IMR-90 (cell line): ENCODE measurements at regions not wholly inside any gene's neighbourhood (a gene's known extent, or its start where the extent isn't known, plus 50 kb on each side); places are given as distances from the start of the nearest gene placed in this dataset.
A peak's percentile ranks its signal among the peaks of the same experiment; 100 is the strongest.

Experiments
- ATAC-seq: fragments of 200-7000 bp; cut with Tn5 transposase; 2 replicates; pipeline ENCODE4 v1.9.1; 2020; ENCODE audit warnings: low read depth, mild to moderate bottlenecking, moderate library complexity
- BruUV-seq: library from RNA; stranded (reverse); fragments of 400-500 nt; replicated peaks from 2 replicates; lab custom pipeline; 2021; lab: Mats Ljungman, UMichigan
- CTCF ChIA-PET: fragments of 300-600 bp; formaldehyde crosslinking; extraction: SDS; loops from one replicate; lab custom pipeline; 2021; ENCODE audit warnings: antibody characterized with exemption; lab: Yijun Ruan, JAX
- POLR2A ChIA-PET: fragments of 300-600 bp; sonication (Branson Sonifier 250); formaldehyde crosslinking; loops from one replicate; lab custom pipeline; 2022; ENCODE audit warnings: antibody characterized with exemption; ENCODE audit not compliant: unreplicated experiment; lab: Charles Lee
- DNase-seq: peaks from one replicate; pipeline ENCODE4 v3.0.0; 2013
- H2AFZ ChIP-seq: replicated peaks from 2 replicates; pipeline ENCODE3; 2013; ENCODE audit warnings: low read length, mild to moderate bottlenecking; ENCODE audit not compliant: poor library complexity
- H2AK5ac ChIP-seq: 2 replicates; pipeline ENCODE4 v1.6.1; 2013; ENCODE audit warnings: low read depth, low read length, inconsistent platforms
- H2AK9ac ChIP-seq: replicated peaks from 2 replicates; pipeline ENCODE3; 2013; ENCODE audit warnings: mild to moderate bottlenecking, low read depth, low read length, moderate library complexity; ENCODE audit not compliant: poor library complexity
- H2BK120ac ChIP-seq: 2 replicates; pipeline ENCODE4 v1.6.1; 2013; ENCODE audit warnings: low read depth, low read length, inconsistent platforms
- H2BK15ac ChIP-seq: 3 replicates; pipeline ENCODE4 v1.6.1; 2013; ENCODE audit warnings: low read depth, low read length, inconsistent platforms
- H2BK20ac ChIP-seq: 2 replicates; pipeline ENCODE4 v1.6.1; 2013; ENCODE audit warnings: low read depth, mild to moderate bottlenecking, inconsistent platforms, low read length, moderate library complexity
- H2BK5ac ChIP-seq: 2 replicates; pipeline ENCODE4 v1.6.1; 2013; ENCODE audit warnings: mild to moderate bottlenecking, low read depth, low read length, inconsistent platforms; ENCODE audit not compliant: poor library complexity, severe bottlenecking
- H3K14ac ChIP-seq: replicated peaks from 2 replicates; pipeline ENCODE4 v1.6.1; 2013; ENCODE audit warnings: low read depth, low read length, inconsistent platforms
- H3K18ac ChIP-seq: 2 replicates; pipeline ENCODE4 v1.6.1; 2013; ENCODE audit warnings: low read depth, low read length, control low read depth
- H3K23ac ChIP-seq: 2 replicates; pipeline ENCODE4 v1.6.1; 2013; ENCODE audit warnings: low read depth, low read length, inconsistent platforms
- H3K27ac ChIP-seq: 2 replicates; pipeline ENCODE4 v1.5.1; 2013; ENCODE audit warnings: mild to moderate bottlenecking, control low read depth, low read length; ENCODE audit not compliant: insufficient read depth
- H3K27me3 ChIP-seq: 2 replicates; pipeline ENCODE4 v1.6.1; 2013; ENCODE audit warnings: low read length; ENCODE audit not compliant: control insufficient read depth, insufficient read depth
- H3K36me3 ChIP-seq: 2 replicates; pipeline ENCODE4 v1.6.1; 2013; ENCODE audit warnings: low read length, mixed read lengths; ENCODE audit not compliant: control insufficient read depth, insufficient read depth
- H3K4ac ChIP-seq: 2 replicates; pipeline ENCODE4 v1.6.1; 2013; ENCODE audit warnings: low read depth, low read length, inconsistent platforms
- H3K4me1 ChIP-seq: 2 replicates; pipeline ENCODE4 v1.6.1; 2013; ENCODE audit warnings: low read length, mixed read lengths; ENCODE audit not compliant: control insufficient read depth, insufficient read depth
- H3K4me2 ChIP-seq: 2 replicates; pipeline ENCODE4 v1.6.1; 2013; ENCODE audit warnings: low read depth, mild to moderate bottlenecking, control low read depth, low read length, moderate library complexity
- H3K4me3 ChIP-seq: 2 replicates; pipeline ENCODE4 v1.5.1; 2013; ENCODE audit warnings: low read depth, mild to moderate bottlenecking, control low read depth, low read length, moderate library complexity; ENCODE audit not compliant: insufficient read depth
- H3K56ac ChIP-seq: 2 replicates; pipeline ENCODE4 v1.6.1; 2013; ENCODE audit warnings: low read length, inconsistent platforms; ENCODE audit not compliant: insufficient read depth; ENCODE audit errors: extremely low read depth
- H3K79me1 ChIP-seq, 2 experiments: 2 replicates each; pipeline ENCODE4 v1.6.1; 2013; ENCODE audit warnings: low read length in 2 of 2, inconsistent platforms in 1 of 2, low read depth in 1 of 2
- H3K9ac ChIP-seq: 2 replicates; pipeline ENCODE4 v1.6.1; 2013; ENCODE audit warnings: low read depth, low read length, control low read depth
- H3K9me1 ChIP-seq: 2 replicates; pipeline ENCODE4 v1.6.1; 2013; ENCODE audit warnings: low read length, inconsistent platforms; ENCODE audit not compliant: insufficient read depth
- H3K9me3 ChIP-seq: 2 replicates; pipeline ENCODE4 v1.6.1; 2013; ENCODE audit warnings: low read length; ENCODE audit not compliant: control insufficient read depth, insufficient read depth
- H4K20me1 ChIP-seq: 2 replicates; pipeline ENCODE4 v1.6.1; 2013; ENCODE audit warnings: low read length, inconsistent platforms; ENCODE audit not compliant: insufficient read depth
- H4K5ac ChIP-seq: 2 replicates; pipeline ENCODE4 v1.6.1; 2013; ENCODE audit warnings: mild to moderate bottlenecking, low read depth, low read length, control low read depth
- H4K8ac ChIP-seq, 2 experiments: 2 replicates each; pipeline ENCODE4 v1.6.1; 2013; ENCODE audit warnings: low read depth in 2 of 2, low read length in 2 of 2, control low read depth in 1 of 2, inconsistent platforms in 1 of 2
- H4K91ac ChIP-seq: 2 replicates; pipeline ENCODE4 v1.6.1; 2013; ENCODE audit warnings: low read depth, low read length, inconsistent platforms; ENCODE audit not compliant: insufficient read depth
- BHLHE40 ChIP-seq: fragments of 150-350 bp; IDR thresholded peaks from 2 replicates; pipeline ENCODE4 v1.6.1; 2016; ENCODE audit warnings: mild to moderate bottlenecking, low read depth, low read length
- ELK1 ChIP-seq: fragments of 150-350 bp; IDR thresholded peaks from 2 replicates; pipeline ENCODE4 v1.6.1; 2016; ENCODE audit warnings: low read depth, mild to moderate bottlenecking, low read length, moderate library complexity, borderline replicate concordance
- MAZ ChIP-seq: IDR thresholded peaks from 2 replicates; pipeline ENCODE4 v1.6.1; 2012; ENCODE audit warnings: low read depth, mild to moderate bottlenecking, low read length, improper control_type of control experiment, moderate library complexity, borderline replicate concordance
- RFX5 ChIP-seq: IDR thresholded peaks from 2 replicates; pipeline ENCODE4 v1.8.0; 2012; ENCODE audit warnings: low read depth, mild to moderate bottlenecking, low read length, moderate library complexity
- WGBS, 2 experiments: methylation state at CpG; one replicate each; pipeline versions ENCODE4 v1.1.5 to v1.1.7; 2013; ENCODE audit warnings: missing lambda C conversion rate in 2 of 2; ENCODE audit not compliant: insufficient read length in 1 of 2; ENCODE audit errors: extremely low coverage in 2 of 2; 5-methylcytosine and 5-hydroxymethylcytosine counted together
- dilution Hi-C: fragments of 300-500 bp; cut with HindIII; formaldehyde crosslinking; loops from one replicate; pipeline ENCODE4 v1.14.3; 2018; ENCODE audit warnings: low sequenced_read_pairs; ENCODE audit not compliant: unreplicated experiment
- in situ Hi-C: fragments of 300-500 bp; cut with MboI; formaldehyde crosslinking; loops from 3 replicates; pipeline ENCODE4 v1.14.3; 2019; ENCODE audit warnings: low sequenced_read_pairs, inconsistent platforms, mixed read lengths
- intact Hi-C: fragments of 100-400 bp; cut with micrococcal nuclease; formaldehyde crosslinking; loops from 2 replicates; pipeline ENCODE4 v1.10.0; 2022

- dilution Hi-C loops = loop anchor here (25.0 kb wide), 1 partner anchor 507 kb away; no protein-coding TSS in a partner anchor
- no peak overlapping the region for H3K4me2 ChIP-seq
- H3K9ac ChIP-seq = no peak overlapping the region
- in situ Hi-C loops = loop anchor here (5.0 kb wide), 1 partner anchor 502 kb away; no protein-coding TSS in a partner anchor
- peak overlapping the region; percentile 42 for H2AK9ac ChIP-seq
- peaks cover 2% of the 10 kb centered on the region; the same call in 1 of the 2 replicates for H3K4me1 ChIP-seq
- H3K14ac ChIP-seq = no peak overlapping the region
- no peaks in the 10 kb centered on the region for H3K79me1 ChIP-seq
- no peak overlapping the region for H2AFZ ChIP-seq
- H4K5ac ChIP-seq = no peak overlapping the region
- 80% methylated on average over 8 of the region's 8 CpGs; no CpG with 5 or more reads in 1 of the 2 experiments for WGBS, 2 experiments
- no TSS peak for BruUV-seq
- H3K9me3 ChIP-seq = no peaks in the 10 kb centered on the region
- no peak overlapping the region for H2BK5ac ChIP-seq
- ChIA-PET POLR2A (no interaction called here), CTCF (interaction anchor here (1.5 kb wide), 1 partner anchor 500 kb away, joined by 3 read pairs; no protein-coding TSS in a partner anchor)
- ATAC-seq (no peak), DNase-seq (no peak)
- no peak overlapping the region for H3K18ac ChIP-seq
- H3K23ac ChIP-seq = no peak overlapping the region
- H4K20me1 ChIP-seq = no peaks in the 10 kb centered on the region
- H3K36me3 ChIP-seq = no peaks in the 10 kb centered on the region
- no peak overlapping the region for H3K4me3 ChIP-seq
- H2BK20ac ChIP-seq = no peak overlapping the region
- H2BK15ac ChIP-seq = no peak overlapping the region
- no peaks in the 10 kb centered on the region for H3K9me1 ChIP-seq
- peaks cover 15% of the 10 kb centered on the region for H3K27me3 ChIP-seq
- intact Hi-C loops = no loop called here
- no peak overlapping the region for H2BK120ac ChIP-seq
- no peak overlapping the region for H3K56ac ChIP-seq
- no peak overlapping the region for H4K8ac ChIP-seq
- H3K4ac ChIP-seq = no peak overlapping the region
- TF ChIP-seq ELK1 (no peak), RFX5 (no peak), MAZ (no peak), BHLHE40 (no peak)
- no peak overlapping the region for H3K27ac ChIP-seq
- H2AK5ac ChIP-seq = no peak overlapping the region
- no peak overlapping the region for H4K91ac ChIP-seq
Observed at GRCh38 chr7:22555476-22555875, 55.5 kb upstream of the STEAP1B start.
